ENCODE measurements at regions not wholly inside any gene's neighbourhood (a gene's known extent, or its start where the extent isn't known, plus 50 kb on each side); places are given as distances from the start of the nearest gene placed in this dataset.
"Not testable (repeated sequence)": the region's sequence is repeated elsewhere in the genome, so short reads cannot be mapped to it uniquely, and the experiment has no call there.

DNA sequence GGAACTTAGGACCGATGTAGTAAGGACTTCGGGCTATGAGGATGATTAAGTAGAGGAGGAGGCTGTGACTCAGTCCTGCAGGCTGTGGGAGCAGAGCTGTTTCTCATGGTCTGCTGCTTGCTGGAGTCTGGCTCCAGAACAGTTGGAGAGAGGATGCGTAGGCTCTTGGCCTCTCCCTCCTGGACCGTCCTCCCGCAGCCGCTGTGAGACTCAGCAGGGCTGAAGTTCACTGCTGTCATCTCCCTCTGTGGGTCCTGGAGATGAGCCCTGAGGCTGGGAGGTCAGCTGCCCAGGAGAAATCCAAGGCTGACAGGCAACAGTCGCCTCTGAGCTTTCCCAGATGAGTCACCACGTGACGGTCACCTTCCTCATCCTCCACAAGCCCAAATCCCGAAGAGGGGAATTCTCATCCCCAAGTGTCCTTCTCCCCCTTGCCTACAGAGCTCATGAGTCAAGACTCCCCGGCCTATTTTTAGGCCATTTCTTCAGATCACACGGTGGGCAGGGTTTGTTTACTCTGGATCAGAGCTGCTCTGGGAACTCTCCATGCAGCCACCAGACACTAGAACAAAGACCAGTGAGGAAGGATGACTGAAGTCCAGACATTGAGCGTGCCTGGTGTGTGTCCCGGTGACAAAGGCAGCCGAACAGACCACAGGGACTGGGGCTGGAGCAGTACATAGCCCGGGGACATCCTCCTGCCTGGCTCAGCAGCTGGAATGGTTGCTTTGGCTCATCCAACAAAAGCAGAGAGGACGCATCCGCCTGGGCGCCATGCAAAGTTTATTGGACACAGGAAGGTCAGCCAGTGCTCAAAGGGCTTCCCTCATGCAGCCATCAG, 137.3 kb upstream of the ZNF469 start:
- peak; percentile 78 for DNase-seq (ENCODE audit: low spot score)

DNA sequence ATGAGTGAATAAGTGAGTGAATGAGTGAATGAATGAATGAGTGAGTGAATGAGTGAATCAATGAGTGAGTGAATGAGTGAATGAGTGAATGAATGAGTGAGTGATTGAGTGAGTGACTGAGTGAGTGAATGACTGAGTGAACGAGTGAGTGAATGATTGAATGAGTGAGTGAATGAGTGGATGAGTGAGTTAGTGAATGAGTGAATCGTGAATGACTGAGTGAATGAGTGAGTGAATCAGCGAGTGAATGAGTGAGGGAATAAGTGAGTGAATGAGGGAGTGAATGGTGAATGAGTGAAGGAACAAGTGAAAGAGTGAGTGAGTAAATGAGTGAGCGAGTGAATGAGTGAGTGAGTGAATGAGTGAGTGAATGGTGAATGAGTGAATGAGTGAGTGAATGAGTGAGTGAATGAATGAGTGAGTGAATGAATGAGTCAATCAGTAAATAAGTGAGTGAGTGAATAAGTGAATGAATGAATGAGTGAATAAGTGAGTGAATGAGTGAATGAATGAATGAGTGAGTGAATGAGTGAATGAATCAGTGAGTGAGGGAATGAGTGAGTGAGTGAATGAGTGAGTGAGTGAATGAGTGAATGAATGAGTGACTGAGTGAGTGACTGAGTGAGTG, 135.7 kb upstream of the ZNF469 start:
- not testable (repeated sequence) for DNase-seq (ENCODE audit: low spot score)

DNA sequence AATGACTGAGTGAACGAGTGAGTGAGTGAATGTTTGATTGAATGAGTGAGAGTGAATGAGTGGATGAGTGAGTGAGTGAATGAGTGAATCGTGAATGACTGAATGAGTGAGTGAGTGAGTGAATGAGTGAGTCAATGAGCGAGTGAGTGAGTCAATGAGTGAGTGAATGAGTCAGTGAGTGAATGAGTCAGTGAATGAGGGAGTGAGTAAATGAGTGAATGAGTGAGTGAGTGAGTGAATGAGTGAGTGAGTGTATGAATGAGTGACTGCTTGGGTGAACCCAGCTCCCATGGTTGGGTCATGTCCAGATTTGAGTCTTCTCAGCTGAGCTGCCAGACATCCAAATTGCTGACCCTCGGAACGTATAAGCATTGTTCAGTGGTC, 135.2 kb upstream of the ZNF469 start:
- DNase-seq (ENCODE audit: low spot score) = not testable (repeated sequence)

DNA sequence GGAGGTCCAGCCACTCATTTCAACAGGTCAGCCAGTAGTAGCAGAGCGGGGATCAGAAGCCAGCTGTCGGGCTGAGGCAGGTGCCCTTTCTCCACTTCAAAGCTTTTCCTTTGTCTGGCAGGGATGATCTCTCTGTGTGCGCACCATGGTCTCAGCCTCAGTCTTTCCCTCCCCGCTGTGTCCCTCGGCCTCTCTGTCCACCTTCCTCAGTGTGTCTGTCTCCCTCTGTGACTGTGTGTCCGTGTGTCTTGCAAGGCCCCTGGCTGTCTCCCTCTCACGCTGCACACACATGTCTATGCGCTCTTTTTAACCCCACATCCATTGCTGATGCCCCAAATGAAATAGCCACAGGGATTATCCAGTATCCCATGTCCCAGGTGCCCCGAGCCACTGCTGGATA, 134.0 kb upstream of the ZNF469 start:
- not testable (repeated sequence) for DNase-seq (ENCODE audit: low spot score)

DNA sequence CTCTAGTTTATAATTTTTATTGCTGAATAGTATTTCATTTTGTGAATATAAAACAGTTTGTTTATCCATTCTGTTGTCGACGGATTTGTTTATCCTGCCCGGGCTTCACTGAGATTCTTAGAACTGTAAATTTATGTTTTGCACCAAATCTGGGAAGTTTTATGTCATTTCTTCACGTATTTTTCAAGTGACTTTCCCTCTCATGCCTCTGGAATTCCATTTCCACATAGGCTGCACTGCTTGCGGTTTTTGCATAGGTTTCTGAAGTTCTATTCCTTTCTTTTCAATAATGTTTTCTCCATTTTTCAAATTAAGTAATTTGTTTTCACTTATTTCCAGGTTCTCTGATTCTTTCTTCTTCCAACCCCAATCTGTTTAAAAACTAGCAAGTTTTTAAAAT, 132.4 kb upstream of the ZNF469 start:
- DNase-seq (ENCODE audit: low spot score) = not testable (repeated sequence)

DNA sequence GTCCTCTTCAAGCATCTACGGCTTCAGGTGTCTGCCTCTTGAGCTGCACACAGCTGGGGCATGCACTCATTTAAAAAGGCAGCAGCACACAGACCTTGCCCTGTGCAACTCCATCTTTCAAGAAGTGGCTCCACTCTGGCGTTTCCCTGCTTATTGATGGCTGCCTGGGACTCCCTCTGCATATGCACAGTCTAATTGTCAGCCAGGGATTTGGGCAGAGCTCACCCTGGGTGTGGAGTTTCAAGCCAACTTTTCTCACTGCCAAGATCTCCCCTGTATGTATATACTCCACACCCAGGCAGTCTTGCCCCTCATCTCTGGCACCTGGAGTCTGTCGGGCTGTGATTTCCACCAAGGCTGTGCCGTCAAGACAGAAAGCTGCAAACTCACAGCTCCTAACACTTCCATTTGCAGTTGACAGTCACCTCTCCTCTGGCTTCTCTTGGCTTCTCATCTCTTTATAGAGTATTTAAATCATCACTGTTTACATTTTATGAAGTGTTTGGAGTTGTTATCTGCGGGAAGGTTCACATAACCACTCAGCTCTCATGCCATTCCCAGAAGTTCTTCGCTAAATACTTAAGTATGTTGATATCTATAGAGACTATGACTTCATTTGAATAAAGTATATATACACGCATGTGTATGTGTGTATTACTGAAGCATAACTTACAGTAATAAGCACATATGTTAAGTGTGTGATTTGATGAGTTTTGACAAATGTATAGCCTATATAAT, 130.5 kb upstream of the ZNF469 start:
- DNase-seq (ENCODE audit: low spot score) = not testable (repeated sequence)

DNA sequence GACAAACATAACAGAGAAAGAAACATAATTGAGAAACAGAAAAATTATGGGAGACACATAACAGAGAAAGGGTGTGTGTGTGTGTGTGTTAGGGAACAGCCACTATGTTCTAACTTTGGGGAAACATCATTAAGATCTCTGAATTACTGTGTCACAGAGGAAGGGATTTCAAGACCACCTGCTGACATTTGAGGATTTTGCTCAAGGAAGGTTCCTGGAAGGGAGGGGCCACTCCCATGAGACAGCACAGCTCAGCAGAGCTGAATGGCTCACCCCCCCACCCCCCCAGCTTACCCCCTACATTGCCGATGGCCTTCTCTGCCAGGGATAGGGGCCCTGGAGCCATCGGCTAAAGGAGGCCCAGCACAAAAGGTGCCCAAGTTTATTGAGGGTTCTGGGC, 124.6 kb upstream of the ZNF469 start:
- not testable (repeated sequence) for DNase-seq (ENCODE audit: low spot score)

DNA sequence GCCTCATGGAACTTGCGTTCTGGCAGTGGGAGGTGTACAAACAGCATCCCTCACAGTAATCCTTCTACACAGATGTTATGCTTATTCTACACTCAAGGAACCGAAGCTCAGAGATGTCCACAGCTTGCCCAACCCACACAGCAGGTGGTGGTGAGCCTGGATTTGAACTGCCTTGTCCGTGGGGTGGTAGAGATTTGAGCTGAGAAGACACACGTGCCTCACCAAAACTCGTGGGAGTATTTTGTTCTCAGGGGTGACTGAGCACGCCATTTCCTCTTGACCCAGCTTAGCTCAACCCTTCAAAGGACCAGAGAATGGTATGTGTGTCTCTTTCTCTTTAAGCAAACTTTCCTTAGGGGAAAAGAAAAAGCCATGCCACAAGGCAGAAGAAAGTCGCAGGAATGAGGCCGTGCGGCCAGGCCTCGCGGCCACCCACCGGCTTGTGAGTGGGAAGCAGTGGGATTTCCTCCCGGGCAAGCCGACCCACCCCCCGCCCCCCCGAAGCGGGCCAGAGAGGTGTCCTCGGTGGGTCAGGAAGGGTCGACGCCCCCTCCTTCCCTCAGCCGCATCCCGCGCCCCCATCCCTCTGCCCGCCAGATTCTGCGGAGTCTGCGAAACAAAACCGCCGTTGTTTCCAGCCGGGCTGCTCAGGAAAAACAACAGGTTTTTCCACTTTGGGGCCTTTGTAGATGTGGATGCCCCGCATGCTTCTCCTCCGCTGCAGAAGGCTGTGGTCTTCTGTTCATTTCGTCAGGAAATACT, 123.8 kb upstream of the ZNF469 start:
- not testable (repeated sequence) for DNase-seq (ENCODE audit: low spot score)

DNA sequence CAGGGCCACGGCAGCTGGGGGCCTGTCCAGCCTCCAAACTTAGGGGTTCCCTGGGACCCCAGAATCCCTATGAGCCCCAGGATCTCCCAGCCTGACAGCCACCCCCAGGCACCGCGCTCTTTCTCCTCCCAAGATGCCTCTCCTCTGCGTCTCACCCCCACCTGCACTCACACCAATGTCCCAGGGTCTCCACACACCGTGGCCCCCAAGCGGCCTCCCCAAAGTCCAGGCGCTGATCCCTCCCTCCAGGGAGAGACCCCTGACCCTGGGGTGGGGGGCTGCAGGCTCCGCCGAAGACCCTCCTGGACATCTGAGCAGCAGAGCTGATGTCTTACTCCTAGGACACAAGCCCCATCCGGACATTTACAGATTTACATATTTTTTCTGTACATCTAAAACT, 123.2 kb upstream of the ZNF469 start:
- not testable (repeated sequence) for DNase-seq (ENCODE audit: low spot score)

DNA sequence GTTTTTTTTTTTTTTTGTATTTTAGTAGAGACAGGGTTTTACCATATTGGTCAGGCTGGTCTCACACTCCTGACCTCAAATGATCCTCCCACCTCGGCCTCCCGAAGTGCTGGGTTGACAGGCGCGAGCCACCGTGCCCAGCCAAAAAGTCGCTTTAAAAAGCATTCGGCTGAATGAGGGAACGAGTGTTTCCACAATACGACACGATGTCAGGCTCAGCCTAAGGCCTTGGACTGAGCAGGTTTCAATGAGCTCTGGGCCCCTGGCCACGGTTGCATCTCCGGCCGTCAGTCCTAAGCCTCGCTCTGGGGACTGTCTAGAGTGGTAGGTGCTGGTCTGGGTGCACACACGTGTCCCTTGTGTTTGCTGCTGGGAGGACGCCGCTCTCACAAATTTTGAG, 122.6 kb upstream of the ZNF469 start:
- not testable (repeated sequence) for DNase-seq (ENCODE audit: low spot score)

DNA sequence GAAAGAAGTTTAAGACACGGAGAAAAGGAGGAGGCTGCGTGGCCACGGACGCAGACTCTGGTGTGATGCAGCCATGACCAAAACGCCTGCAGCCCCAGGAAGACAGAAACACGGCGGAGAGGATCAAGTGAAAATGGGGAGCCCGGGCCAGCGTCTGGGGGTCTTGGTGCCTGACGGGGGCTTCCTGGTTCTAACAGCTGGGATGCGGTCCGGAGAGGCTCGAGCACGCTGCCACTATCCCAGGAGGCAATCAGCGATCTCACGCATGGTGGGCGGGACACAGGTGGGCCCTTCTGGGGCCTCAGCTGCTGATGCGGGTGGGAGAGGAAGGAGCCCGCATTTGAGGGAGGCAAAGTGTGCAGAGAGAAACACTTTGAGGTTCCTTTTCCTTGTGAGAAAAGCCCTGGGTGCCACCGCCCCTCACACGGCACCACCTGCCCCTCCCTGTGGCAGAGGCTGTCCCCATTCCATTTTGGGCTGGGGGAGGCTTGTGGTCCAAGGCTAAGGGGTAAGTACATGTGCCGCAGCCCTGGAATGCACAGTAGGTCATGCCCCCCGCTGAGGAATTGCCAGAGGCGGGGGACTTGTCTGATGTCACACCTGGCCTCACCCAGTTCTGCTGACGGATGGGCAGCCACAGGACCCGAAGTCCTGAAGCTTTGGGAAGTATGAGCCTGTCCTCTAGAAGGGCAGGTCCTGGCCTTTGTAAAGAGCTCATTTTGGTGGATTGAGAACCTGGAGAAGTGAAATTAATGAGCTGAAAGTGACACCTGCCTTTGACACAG, 121.7 kb upstream of the ZNF469 start:
- DNase-seq (ENCODE audit: low spot score) = not testable (repeated sequence)

DNA sequence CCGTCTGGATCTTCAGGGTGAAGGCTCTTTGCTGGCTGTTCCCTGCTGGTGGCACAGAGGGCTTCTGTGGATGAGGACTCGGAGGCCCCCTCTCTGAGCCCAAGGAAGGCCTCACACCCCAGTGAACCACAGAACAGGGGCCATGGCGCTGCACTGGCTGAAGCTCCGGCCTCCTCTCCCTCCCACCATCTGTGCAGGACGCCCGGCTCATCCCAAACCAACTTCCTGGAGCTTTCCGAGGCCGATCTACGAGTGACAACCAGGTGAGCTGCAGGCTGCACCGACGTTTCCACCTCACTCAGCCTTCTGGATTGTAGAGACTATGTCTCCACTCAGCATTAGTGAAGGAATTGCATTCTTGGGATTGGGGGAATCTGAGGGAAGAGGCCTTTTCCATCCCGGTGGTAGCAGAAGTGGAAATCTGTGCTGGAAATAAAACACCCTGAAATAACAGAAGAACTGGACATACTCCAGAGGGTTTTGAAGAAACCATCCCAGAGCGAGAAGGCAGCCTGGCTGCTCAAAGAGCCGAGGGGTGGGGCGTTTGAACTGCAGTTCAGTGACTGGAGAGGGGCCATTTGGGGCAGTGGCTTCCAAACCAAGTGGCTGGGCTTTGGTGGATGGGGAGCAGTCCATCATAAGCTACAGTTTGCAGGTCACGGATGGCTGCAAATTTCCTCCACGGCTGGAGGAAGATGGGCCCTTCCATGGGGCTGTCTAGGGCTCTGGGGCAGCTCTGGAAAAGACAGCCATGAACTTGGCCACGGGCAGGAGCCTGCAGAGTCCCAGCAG, 120.7 kb upstream of the ZNF469 start:
- not testable (repeated sequence) for DNase-seq (ENCODE audit: low spot score)

DNA sequence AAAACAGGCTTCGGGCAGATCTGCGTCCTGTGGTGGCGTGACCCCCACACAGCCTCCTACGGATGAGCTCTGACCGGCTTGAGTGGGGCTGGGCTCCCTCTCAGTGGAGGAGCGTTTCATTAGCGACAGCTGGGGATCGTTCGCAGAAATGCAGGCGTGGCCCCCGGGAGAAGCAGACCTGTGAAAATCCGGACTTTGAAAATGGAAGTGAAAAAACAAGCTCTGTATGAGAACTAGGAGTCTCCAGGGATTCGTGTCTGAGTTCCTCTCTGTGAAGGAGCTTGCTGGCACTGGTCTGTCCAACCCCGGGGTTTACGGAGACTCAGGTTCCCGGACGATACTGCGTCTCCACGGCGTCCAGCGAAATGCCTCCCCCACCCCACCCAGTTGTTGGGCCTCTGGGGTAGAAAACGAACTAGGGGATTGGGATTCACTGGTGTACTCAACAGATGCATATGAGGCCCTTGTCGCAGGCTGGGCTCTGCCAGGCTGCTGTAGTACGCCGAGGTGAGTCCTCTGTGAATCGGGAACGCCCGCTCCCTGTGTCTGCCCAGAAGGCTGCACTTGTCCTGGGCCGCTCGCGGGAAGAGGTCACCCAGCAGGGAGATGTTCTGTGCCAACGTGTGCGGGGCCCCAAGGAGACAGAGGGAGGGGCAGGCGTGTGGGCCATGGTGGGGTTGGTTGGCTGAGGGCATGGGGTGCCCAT, 119.7 kb upstream of the ZNF469 start:
- DNase-seq (ENCODE audit: low spot score) = not testable (repeated sequence)

DNA sequence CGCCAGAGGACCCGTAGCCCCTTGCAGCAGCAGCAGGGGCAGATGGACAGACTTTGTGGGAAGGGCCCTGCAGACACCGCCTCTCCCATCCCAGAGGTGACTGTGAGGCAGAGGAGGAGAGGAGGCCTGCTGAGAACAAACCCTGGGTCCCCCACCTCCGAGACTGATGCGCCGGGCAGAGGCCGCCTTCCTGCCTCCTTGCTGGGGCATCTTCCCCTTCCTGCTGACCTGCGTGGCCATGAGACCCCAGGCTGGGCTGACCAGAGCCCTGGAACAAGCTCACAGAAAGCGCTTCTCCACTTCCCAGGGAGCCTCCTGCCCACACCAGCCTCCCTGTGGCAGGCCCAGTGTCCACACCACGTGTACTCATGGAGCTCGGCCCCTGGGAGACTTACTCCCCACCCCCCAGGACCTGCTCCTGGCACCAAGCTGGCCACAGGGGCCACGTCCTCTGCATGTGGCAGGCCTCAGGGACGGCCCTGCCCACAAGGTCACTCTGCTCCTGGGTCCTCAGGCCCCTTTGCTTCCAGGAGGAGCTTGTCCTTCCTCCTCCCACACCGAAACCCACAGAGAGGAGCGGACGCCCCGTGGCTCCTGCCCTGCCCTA, 119.0 kb upstream of the ZNF469 start:
- DNase-seq (ENCODE audit: low spot score) = not testable (repeated sequence)

DNA sequence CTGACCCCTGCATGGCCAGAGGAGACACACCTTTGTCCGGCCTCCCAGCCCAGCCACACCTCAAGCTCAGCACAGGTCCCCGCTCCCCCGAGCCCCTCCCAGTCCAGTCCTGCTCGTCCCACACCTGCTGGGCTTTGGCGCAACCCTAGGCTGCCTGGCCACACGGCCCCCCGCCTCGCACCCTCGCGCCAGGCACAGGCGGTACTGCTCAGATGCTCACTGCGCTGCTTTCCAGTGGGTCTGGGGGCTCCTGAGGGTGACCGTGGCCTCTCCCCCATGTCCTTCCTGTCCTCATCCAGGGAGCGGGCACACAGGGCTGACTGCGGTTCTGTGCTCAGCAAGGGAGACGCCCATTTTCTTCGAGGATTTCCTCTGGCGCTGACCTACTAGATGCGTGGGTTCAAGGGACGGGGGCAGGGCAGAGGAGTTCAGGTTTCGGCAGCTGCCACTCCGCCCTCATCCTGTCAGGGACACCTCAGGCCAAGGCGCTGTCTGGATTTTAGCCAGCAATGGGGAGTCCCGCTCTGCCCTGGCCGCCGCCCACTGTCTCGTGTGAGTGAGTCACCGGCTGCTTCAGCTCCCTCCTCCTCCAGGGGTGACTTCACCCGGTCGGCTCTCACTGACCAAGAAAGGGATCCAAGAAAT, 118.0 kb upstream of the ZNF469 start:
- DNase-seq (ENCODE audit: low spot score) = peak; percentile 85

DNA sequence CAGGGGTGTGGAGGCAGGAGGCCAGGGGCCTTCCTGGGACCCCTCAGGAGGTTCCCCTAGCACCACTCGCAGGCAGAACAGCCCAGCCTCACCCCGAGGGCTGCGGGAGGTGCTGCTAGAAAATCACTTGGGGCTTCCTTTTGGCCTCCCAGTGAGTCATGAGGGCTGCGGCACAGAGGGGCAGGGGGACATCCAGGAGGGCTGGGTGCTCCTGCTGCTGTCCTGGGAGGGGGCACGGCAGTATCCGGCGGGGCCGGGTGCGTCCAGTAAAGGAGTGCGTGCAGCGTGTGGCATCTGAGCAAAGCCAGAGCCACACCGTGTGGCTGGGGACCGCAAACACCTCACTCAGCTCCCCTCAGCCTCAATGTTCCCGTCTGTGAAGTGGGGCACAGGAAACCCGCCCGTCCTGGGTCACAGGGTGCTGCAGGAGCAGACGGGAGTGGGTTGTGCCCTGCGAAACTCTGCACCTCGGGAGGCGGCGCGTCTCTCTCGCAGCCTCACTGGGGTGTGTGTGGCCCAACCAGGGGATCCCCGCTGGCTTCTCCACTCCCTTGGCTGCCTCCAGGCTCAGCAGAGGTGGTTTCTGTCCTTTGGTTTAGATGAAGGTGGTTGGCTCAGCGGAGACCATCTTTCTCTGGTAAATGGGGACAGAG, 117.3 kb upstream of the ZNF469 start:
- not testable (repeated sequence) for DNase-seq (ENCODE audit: low spot score)

DNA sequence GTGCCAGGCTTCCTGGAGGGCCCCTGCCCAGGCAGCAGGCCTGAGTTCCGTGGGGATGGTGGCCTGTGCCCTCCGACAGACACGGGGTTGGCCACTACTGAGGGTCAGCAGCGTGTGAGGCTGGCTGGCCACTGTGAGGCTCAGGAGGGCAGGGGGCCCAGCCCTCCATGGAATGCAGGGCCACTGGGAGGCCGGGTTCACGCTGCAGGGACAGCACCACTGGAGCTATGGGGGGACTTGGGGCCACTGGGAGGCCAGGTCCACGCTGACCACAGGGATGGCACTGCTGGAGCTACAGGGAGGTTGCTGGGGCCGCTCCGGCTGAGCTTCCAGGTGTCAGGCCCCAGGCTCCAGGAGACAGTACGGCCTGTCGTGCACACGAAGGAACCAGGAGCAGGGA, 116.7 kb upstream of the ZNF469 start:
- not testable (repeated sequence) for DNase-seq (ENCODE audit: low spot score)

DNA sequence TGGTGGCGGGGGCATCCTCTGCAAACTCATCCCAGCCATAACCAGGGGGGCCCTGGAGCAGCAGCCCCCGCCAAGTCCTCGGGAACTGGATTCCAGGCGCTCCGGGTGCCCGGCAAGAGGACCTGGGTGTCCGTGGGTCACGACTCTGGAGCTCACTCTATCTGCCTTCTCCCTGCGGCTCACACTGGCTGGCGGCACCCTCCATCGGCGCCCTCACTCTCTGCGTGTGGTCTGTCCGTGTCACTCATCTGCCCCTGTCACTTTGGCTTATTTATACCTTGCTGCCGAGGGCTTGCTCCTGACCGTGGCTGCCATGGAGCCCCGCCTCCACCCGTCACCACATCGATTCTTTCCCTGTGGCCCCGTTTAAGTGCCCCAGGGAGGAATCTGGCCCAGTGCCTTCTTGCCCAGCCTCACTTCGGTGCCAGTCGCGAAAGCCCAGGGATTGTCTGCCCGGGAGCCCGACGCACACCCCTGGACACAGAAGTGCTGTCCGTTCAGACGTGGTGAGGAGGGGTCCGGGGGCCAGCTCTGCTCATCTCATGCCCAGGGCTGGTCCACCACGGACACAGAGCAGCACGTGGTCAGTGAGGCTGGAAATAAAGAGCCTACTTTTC, 115.7 kb upstream of the ZNF469 start:
- DNase-seq (ENCODE audit: low spot score) = not testable (repeated sequence)
